NCI-H146 treated with DMSO at 0.1 percent for 48 hours (cell line): ENCODE measurements at regions not wholly inside any gene's neighbourhood (a gene's known extent, or its start where the extent isn't known, plus 50 kb on each side); places are given as distances from the start of the nearest gene placed in this dataset.
"Not testable (repeated sequence)": the region's sequence is repeated elsewhere in the genome, so short reads cannot be mapped to it uniquely, and the experiment has no call there.

Source experiments
- DNase-seq: peaks from one replicate; lab custom pipeline; 2025; ENCODE audit not compliant: unreplicated experiment; lab: John Stamatoyannopoulos, UW

GRCh38 chr2:182548031-182548950 lies 121.5 kb upstream of the PDE1A start:
- DNase-seq, result no peak

- DNase-seq, result no peak
Measured at GRCh38 chr2:182550234-182550633, 123.4 kb upstream of the PDE1A start.

- not testable (repeated sequence) for DNase-seq
Measured at GRCh38 chr2:182552232-182552631, 125.4 kb upstream of the PDE1A start.

GRCh38 chr2:182552785-182553184 lies 125.9 kb upstream of the PDE1A start:
- DNase-seq, result not testable (repeated sequence)

- DNase-seq, result no peak
Measured at GRCh38 chr2:182553483-182553882, 126.6 kb upstream of the PDE1A start.

- no peak for DNase-seq
Measured at GRCh38 chr2:182554950-182555349, 128.1 kb upstream of the PDE1A start.

- no peak for DNase-seq
Measured at GRCh38 chr2:182558564-182558963, 131.7 kb upstream of the PDE1A start.

- DNase-seq, result no peak
Measured at GRCh38 chr2:182559623-182560022, 132.8 kb upstream of the PDE1A start.

GRCh38 chr2:182565911-182566567 lies 139.2 kb upstream of the PDE1A start:
- DNase-seq, result no peak

GRCh38 chr2:182573553-182573952 lies 142.5 kb upstream of the DNAJC10 start:
- DNase-seq, result no peak

GRCh38 chr2:182577816-182578215 lies 138.2 kb upstream of the DNAJC10 start:
- no peak for DNase-seq

- DNase-seq, result no peak
Measured at GRCh38 chr2:182581196-182581935, 134.7 kb upstream of the DNAJC10 start.

- DNase-seq, result no peak
Measured at GRCh38 chr2:182584462-182584861, 131.6 kb upstream of the DNAJC10 start.

GRCh38 chr2:182585001-182585400 lies 131.1 kb upstream of the DNAJC10 start:
- DNase-seq, result no peak

GRCh38 chr2:182585430-182585829 lies 130.6 kb upstream of the DNAJC10 start:
- no peak for DNase-seq

GRCh38 chr2:182586426-182586825 lies 129.6 kb upstream of the DNAJC10 start:
- no peak for DNase-seq

GRCh38 chr2:182587831-182588230 lies 128.2 kb upstream of the DNAJC10 start:
- DNase-seq, result no peak

- no peak for DNase-seq
Measured at GRCh38 chr2:182589121-182589520, 126.9 kb upstream of the DNAJC10 start.

GRCh38 chr2:182591774-182592173 lies 124.3 kb upstream of the DNAJC10 start:
- no peak for DNase-seq

- DNase-seq, result no peak
Measured at GRCh38 chr2:182592691-182593393, 123.2 kb upstream of the DNAJC10 start.

GRCh38 chr2:182593394-182593975 lies 122.6 kb upstream of the DNAJC10 start:
- no peak for DNase-seq
